ENCODE measurements at regions not wholly inside any gene's neighbourhood (a gene's known extent, or its start where the extent isn't known, plus 50 kb on each side); places are given as distances from the start of the nearest gene placed in this dataset.
"Not testable (repeated sequence)": the region's sequence is repeated elsewhere in the genome, so short reads cannot be mapped to it uniquely, and the experiment has no call there.

GRCh38 chr16:77488652-77489051 is 53.8 kb upstream of the ADAMTS18 start:
- DNase-seq (ENCODE audit: low read depth), result no peak

- DNase-seq (ENCODE audit: low read depth), result no peak
Observed at GRCh38 chr16:77491091-77491490, 56.3 kb upstream of the ADAMTS18 start.

DNA sequence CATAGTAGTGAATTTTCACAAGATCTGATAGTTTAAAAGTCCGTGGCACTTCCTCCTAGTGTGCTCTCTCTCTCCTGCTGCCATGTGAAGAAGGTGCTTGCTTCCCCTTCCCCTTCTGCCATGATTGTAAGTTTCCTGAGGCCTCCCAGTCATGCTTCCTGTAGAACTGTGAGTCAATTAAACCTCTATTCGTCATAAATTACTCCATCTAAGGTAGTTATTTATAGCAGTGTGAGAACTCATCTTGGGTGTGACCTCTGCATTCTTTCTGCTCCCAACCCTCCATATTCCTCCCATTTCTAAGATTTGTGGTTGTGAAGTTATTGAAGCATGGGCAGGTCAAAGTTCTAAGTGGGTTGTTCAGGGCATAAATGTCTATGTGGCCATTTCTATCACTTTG is 62.1 kb upstream of the ADAMTS18 start:
- DNase-seq (ENCODE audit: low read depth), result peak; percentile 73

DNA sequence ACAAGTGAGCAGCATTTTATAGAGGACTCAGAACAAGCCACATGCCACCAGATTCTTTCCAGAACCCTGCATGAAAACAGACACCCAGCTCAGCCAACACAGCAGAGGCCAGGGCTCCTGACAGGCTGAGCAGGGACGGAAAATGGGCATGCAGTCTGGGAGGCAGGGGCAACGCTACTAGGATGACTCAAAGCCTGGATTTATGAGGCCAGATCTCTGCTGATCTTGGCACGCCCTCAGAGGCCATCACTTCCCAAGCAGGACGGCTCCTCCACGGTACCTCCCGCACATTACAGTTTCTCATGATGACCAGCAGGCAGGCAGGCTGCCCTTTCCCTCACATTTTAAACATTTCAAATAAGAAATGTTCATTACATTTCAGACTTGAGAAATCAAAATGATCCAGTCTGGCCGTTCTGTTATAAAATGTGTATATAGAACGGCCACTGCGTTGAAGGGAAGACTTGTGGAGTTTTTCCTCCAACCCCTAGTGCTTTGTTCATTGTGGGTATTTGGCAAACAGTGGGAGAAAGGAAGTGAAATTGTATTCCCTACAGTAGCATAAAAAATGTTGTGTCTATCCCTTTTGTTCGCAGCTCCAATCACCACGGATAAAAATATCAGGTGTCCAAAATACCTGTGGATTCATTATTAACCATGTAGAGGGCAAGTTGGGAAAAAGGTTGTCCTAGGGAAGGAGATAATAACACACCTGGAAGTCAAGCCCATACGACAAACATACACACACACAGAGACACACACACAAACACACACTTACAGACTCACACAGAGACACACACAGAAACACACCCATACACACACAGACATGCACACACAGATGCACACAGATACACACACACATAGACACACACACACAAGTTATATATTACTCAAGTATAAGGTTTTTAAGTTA is 64.8 kb upstream of the ADAMTS18 start:
- DNase-seq (ENCODE audit: low read depth), result peak; percentile 85

DNA sequence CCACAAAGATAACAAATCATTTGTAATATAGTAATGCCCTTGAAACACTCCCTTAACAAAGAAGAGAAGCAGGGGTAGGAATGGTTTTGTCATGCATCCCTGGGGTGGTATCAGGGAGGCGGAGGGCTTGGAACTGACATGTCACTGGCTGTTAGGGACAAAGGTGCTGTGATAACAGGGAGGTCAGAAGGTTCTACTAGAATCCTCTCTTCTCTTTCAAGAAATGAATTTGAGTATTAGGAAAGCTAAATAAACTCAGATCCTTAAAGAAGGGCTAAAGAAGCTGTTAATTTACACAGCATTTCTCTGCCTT is 65.4 kb upstream of the ADAMTS18 start:
- no peak for DNase-seq (ENCODE audit: low read depth)

DNA sequence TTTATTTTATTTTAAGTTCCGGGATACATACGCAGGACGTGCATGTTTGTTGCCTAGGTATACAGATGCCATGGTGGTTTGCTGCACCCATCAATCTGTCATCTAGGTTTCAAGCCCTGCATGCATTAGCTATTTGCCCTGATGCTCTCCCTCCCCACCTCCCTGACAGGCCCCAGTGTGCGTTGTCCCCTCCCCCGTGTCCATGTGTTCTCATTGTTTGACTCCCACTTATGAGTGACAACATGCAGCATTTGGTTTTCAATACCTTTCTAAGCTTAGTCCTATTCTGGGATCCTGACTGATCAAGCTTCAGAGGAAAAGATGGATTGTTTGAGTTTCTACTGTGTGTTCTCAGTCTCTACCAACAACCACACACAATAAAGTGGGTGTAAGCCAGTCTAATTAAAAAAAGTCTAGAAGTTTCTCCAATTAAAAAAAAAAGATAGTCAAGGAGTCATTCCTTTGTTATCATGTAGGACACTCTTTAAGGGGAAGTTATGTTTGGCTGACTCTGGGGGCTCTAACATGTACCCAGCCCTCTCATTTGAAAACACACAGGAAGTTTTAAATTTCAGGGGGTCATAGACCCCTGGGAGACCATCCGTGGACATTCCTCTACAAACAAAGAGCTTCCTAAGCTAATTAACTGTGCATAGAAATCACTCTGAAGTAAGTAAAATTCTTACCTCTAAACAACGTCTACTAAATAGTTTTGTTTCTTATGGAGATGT is 66.3 kb upstream of the ADAMTS18 start:
- DNase-seq (ENCODE audit: low read depth), result no peak

- no peak for DNase-seq (ENCODE audit: low read depth)
Observed at GRCh38 chr16:77502448-77502847, 67.6 kb upstream of the ADAMTS18 start.

- DNase-seq (ENCODE audit: low read depth), result not testable (repeated sequence)
Observed at GRCh38 chr16:77506492-77506891, 71.7 kb upstream of the ADAMTS18 start.

DNA sequence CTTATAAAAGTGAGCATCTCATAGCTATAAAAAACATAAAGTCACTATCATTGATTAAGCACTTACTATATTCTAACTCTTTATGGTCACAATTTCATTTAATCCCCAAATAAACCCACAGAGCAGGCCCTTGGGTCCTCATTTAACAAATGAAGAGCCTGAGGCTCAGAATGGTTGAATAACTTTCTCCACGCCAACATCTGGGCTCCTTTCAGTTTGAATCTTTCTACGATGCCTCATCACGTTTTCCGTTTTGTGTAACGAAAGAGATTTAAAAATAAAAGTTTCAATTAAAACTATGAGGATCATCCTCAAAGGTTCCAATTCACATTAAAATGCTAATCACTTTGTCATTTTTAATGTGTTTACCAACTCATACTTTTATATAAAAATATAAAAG is 74.2 kb upstream of the ADAMTS18 start:
- no peak for DNase-seq (ENCODE audit: low read depth)

DNA sequence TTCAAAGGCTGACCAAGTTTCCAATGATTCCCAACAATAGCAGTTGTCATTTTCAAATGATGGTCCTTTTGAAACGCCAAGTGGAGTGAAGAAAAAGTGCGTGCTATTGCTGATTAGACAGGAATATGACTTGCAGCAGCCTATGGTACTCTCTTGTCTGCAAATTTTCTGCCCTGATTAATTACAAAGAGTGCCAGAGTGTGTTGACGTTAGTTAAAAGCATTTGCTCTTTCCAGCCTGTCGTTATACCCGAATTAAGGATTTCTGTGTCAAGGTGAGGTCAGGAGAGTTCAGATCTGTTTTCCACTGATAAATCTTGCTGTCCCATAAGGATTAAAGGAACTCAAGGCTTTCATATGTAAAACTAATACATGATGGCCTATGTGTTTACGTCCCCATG is 75.0 kb upstream of the ADAMTS18 start:
- no peak for DNase-seq (ENCODE audit: low read depth)

DNA sequence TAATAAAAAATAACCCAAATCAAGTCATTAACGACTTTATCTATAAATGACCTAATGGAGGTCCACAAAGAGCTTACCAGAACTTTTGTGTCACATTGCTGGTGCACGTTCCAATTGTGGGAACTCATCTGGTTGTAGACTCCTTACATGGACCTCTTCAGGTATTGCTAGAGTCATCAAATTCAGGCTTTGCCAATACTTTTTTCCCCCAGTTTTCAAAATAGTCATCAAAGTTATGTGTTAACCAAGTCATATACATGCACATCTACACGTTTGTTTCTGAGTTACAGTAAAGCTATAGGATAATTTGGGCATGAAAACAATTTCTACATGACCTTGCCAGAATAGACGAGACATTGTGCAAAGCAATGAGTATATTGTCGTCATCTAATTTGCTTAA is 76.2 kb upstream of the ADAMTS18 start:
- DNase-seq (ENCODE audit: low read depth), result no peak

GRCh38 chr16:77514500-77515220 is 79.8 kb upstream of the ADAMTS18 start:
- no peak for DNase-seq (ENCODE audit: low read depth)

- DNase-seq (ENCODE audit: low read depth), result not testable (repeated sequence)
Observed at GRCh38 chr16:77525226-77525625, 90.4 kb upstream of the ADAMTS18 start.

DNA sequence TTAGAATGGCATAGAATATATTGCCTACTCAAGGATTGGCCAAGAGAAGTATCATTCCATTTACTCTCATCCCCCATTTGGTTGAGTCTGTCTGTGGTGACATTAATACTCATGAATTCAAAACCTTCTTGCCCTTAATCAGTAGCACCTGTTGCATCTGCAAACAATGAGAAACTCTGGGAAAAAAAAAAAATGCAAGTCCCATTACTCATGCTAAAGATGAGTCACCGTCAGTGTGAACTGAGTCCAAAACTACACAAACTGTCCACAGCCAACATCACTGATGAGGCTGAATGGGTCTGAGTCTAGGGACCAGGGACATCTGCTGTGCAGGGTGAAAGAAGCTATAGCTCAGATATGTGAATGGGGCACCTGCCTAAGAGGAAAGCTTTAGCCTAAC is 96.9 kb upstream of the ADAMTS18 start:
- peak; percentile 94 for DNase-seq (ENCODE audit: low read depth)

GRCh38 chr16:77536809-77537208 is 102.0 kb upstream of the ADAMTS18 start:
- no peak for DNase-seq (ENCODE audit: low read depth)

GRCh38 chr16:77539421-77540034 is 104.7 kb upstream of the ADAMTS18 start:
- no peak for DNase-seq (ENCODE audit: low read depth)

GRCh38 chr16:77540646-77541045 is 105.8 kb upstream of the ADAMTS18 start:
- peak; percentile 71 for DNase-seq (ENCODE audit: low read depth)

DNA sequence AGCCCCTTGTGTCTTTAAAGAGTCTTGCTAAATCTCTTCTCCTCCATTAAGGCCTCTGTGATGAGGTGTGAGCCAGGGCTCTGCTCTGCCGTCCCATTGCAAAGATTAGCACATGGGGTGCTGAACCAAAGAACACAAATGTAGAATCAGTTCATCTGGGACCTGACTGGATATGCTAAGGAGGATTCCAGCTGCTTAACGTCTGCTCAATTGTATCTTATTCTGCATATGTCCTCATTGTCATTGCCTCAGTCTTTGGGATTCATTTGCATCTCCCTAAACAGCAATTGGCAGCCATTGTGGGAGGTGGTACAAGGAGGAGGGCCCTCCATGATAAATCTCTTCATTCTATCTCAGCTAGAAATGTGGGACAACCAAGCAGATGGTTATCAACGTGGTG is 106.3 kb upstream of the ADAMTS18 start:
- DNase-seq (ENCODE audit: low read depth), result no peak

DNA sequence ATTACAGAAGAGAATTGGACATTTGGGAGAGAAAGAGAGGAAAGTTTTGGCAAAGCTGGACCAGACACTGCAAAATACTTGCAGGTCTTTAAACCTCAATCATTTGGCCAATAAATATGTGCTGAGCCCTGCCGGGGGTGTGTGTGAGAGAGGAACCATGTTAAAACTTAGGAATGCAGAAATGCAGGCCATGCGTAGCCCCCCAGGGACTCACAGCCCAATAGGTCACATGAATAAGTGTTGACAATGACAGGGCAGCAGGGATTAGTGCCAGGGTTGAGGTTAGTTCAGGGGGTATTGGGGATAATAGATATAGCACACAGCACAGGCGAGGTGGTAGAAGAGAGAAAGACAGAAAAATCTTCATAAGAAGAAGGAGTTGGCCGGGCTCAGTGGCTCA is 113.3 kb upstream of the ADAMTS18 start:
- no peak for DNase-seq (ENCODE audit: low read depth)

- DNase-seq (ENCODE audit: low read depth), result peak; percentile 81
Observed at GRCh38 chr16:77548766-77549165, 113.9 kb upstream of the ADAMTS18 start.

DNA sequence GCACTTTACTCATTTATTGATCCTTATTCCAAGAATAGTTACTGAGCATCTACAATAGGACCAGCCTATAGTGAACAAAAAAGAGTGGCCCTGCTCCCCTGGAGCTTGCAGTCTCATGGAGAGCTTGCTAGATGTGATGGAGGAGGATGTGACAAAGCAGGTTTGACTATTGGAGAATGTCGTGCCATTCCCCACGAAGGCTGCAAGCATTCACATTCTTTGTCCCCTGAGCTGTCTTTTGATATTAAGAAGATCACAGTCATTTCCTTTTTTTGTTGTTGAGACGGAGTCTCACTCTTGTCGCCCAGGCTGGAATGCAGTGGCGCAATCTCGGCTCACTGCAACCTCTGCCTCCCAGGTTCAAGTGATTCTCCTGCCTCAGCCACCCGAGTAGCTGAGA is 115.0 kb upstream of the ADAMTS18 start:
- DNase-seq (ENCODE audit: low read depth), result peak; percentile 53

GRCh38 chr16:77551357-77551756 is 116.5 kb upstream of the ADAMTS18 start:
- no peak for DNase-seq (ENCODE audit: low read depth)
